ENCODE measurements at regions not wholly inside any gene's neighbourhood (a gene's known extent, or its start where the extent isn't known, plus 50 kb on each side); places are given as distances from the start of the nearest gene placed in this dataset.

DNA sequence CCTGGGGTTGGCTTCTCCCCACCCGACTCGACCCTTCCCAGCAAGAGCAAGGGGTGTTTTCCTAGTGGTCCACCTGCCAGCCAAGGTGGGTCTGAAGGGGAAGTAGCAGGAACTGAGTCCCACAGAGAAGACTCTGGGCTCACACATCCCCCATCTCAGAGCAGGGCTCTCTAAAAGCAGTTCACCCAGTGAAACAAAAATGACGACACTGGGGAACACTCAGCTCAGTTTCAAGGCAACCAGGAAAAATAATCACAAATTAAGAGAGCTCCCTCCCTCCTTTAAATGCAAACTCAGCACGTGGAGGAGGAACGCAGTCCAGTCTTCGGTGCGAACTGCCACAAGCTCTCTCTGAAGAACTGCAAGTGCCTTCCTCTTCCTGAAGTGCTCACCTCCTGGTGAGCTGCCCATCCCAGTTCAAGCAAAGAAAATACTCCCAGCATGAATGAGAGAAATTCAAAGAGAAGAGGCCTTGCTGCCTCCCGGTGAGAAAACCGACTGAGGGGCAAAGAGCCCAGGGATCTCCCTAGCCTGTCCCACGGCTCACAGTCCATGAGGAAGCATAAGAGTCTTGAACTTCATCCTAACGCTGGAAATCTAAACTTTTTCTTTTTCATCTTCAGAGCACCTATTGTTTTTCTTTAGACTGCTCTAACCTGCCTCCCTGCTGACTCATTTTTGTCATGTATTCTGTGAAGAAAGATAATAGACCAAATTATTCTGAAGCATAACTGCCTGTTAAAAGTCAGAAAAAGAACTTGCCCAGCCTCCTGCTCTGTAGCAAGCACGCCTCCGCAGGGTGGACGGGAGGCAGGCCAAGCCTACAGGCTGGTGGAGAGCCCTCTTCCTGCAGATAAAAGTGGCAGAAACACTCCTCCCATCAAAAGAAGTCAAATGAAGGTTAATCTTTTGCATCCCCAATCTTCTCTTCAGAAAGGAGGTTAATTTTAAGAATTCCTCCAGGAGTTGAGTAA is 281.4 kb downstream of the HHIPL2 start:
- H3K27ac Mint-ChIP-seq (ENCODE audit: unreplicated experiment), result no peak overlapping the region
- H3K4me1 Mint-ChIP-seq (ENCODE audit: low read depth, unreplicated experiment), result peaks cover 4% of the 10 kb centered on the region
- TF ChIP-seq, protein P1, sequence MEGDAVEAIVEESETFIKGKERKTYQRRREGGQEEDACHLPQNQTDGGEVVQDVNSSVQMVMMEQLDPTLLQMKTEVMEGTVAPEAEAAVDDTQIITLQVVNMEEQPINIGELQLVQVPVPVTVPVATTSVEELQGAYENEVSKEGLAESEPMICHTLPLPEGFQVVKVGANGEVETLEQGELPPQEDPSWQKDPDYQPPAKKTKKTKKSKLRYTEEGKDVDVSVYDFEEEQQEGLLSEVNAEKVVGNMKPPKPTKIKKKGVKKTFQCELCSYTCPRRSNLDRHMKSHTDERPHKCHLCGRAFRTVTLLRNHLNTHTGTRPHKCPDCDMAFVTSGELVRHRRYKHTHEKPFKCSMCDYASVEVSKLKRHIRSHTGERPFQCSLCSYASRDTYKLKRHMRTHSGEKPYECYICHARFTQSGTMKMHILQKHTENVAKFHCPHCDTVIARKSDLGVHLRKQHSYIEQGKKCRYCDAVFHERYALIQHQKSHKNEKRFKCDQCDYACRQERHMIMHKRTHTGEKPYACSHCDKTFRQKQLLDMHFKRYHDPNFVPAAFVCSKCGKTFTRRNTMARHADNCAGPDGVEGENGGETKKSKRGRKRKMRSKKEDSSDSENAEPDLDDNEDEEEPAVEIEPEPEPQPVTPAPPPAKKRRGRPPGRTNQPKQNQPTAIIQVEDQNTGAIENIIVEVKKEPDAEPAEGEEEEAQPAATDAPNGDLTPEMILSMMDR (IDR thresholded peaks at IDR 0.05; ENCODE audit: partially characterized antibody, unreplicated experiment), result no peak
- no peaks in the 10 kb centered on the region for H3K36me3 Mint-ChIP-seq (ENCODE audit: unreplicated experiment)
- peaks cover 2% of the 10 kb centered on the region for H3K27me3 Mint-ChIP-seq (ENCODE audit: unreplicated experiment)
- no peak for DNase-seq
- H3K9me3 Mint-ChIP-seq (ENCODE audit: unreplicated experiment), result no peaks in the 10 kb centered on the region
- no peak overlapping the region for H3K4me3 Mint-ChIP-seq (ENCODE audit: unreplicated experiment)

DNA sequence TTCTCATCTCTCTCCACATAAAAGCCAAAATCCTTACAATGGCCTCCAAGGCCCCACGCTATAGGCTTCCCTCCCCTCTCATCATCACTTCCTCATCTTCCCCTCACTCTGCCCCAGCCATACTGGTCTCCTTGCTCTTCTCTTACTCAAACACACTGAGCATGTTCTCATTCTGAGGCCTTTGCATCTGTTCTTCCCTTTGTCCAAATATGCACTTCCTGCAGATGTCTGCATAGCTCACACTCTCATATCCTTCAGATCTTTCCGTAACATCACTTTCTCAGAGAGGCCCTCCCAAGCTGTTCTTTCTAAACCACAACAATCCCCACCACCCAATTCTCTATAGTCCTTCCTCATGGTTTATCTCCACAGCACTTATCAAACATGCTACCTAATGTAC is 284.1 kb downstream of the HHIPL2 start:
- no peak for DNase-seq
- Mint-ChIP-seq H3K9me3 (ENCODE audit: unreplicated experiment) (no peaks in the 10 kb centered on the region), H3K27me3 (ENCODE audit: unreplicated experiment) (peaks cover 4% of the 10 kb centered on the region), H3K27ac (ENCODE audit: unreplicated experiment) (no peak overlapping the region), H3K4me1 (ENCODE audit: low read depth, unreplicated experiment) (peaks cover 4% of the 10 kb centered on the region), H3K36me3 (ENCODE audit: unreplicated experiment) (no peaks in the 10 kb centered on the region), H3K4me3 (ENCODE audit: unreplicated experiment) (no peak overlapping the region)
- TF ChIP-seq, protein P1 (IDR thresholded peaks at IDR 0.05; ENCODE audit: partially characterized antibody, unreplicated experiment), result no peak

DNA sequence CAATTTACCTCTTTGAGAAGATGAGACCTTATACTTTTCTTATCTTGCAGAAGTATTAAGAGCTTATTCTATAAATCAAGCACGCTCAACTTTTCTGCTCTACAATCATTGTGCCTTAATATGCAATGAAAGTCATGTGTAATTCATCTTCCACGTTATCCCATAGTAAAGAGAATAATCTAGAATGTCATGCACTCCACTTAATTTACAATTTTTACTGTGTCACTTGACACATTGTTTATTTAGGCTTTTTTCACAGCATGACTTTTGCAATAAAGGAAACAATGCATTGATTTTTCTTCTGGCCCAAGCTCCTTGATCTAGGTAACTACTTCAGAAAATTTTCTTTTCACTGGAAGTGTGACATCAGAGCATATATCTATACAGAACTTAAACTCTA is 290.9 kb downstream of the HHIPL2 start:
- no peaks in the 10 kb centered on the region for H3K9me3 Mint-ChIP-seq (ENCODE audit: unreplicated experiment)
- H3K4me1 Mint-ChIP-seq (ENCODE audit: low read depth, unreplicated experiment), result no peaks in the 10 kb centered on the region
- TF ChIP-seq, protein P1 (IDR thresholded peaks at IDR 0.05; ENCODE audit: partially characterized antibody, unreplicated experiment), result no peak

DNA sequence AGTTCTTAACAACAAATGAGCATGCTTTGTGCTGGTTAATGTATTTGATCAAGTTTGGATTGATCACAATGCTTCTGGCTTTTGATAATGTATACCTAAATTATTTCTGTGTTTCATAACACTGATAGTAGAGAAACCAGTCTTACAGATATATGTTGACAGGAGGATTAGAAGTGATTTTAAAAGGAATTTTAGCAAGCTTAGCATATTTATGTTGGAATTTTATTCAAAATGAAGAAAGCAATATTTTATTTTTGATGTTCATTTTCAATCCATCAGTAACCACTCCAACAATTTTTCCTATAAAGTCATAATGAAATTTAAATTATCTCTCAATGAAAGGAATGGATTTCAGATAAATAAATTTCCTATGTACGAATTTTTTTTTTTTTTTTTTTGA is 291.8 kb downstream of the HHIPL2 start:
- Mint-ChIP-seq H3K9me3 (ENCODE audit: unreplicated experiment) (no peaks in the 10 kb centered on the region), H3K4me1 (ENCODE audit: low read depth, unreplicated experiment) (no peaks in the 10 kb centered on the region), H3K27me3 (ENCODE audit: unreplicated experiment) (peaks cover 3% of the 10 kb centered on the region), H3K27ac (ENCODE audit: unreplicated experiment) (no peak overlapping the region), H3K36me3 (ENCODE audit: unreplicated experiment) (no peaks in the 10 kb centered on the region), H3K4me3 (ENCODE audit: unreplicated experiment) (no peak overlapping the region)
- TF ChIP-seq, protein P1 (IDR thresholded peaks at IDR 0.05; ENCODE audit: partially characterized antibody, unreplicated experiment), result no peak
- DNase-seq, result no peak

More for the DNA sequence above, 290.9 kb downstream of the HHIPL2 start:
- Mint-ChIP-seq H3K36me3 (ENCODE audit: unreplicated experiment) (no peaks in the 10 kb centered on the region), H3K4me3 (ENCODE audit: unreplicated experiment) (no peak overlapping the region), H3K27me3 (ENCODE audit: unreplicated experiment) (peaks cover 3% of the 10 kb centered on the region), H3K27ac (ENCODE audit: unreplicated experiment) (no peak overlapping the region)
- no peak for DNase-seq

DNA sequence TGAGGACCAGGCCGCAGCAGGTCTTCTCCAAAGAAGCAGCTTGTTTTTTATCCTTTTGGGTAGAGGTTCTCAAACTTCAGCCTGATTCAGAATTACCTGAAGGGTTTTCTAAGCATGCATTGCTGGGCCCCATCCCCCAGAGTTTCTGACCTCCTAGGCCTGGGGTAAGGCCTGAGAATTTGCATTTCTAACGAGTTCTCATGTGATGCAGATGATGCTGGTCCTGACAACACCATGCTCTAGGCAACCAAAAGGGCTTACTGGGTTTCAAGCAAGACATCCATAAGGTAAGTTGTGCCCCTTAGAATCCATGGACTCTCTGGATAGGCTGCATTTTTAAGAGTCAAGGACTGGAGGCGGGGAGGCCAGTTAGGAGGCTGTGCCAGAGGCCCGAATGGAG is 295.1 kb downstream of the HHIPL2 start:
- no peak overlapping the region for H3K4me3 Mint-ChIP-seq (ENCODE audit: unreplicated experiment)

More for the DNA sequence above, 295.1 kb downstream of the HHIPL2 start:
- no peak for DNase-seq
- no peak overlapping the region for H3K27ac Mint-ChIP-seq (ENCODE audit: unreplicated experiment)
- H3K27me3 Mint-ChIP-seq (ENCODE audit: unreplicated experiment), result peaks cover 2% of the 10 kb centered on the region
- no peaks in the 10 kb centered on the region for H3K4me1 Mint-ChIP-seq (ENCODE audit: low read depth, unreplicated experiment)
- TF ChIP-seq, protein P1 (IDR thresholded peaks at IDR 0.05; ENCODE audit: partially characterized antibody, unreplicated experiment), result no peak
- H3K9me3 Mint-ChIP-seq (ENCODE audit: unreplicated experiment), result no peaks in the 10 kb centered on the region
- H3K36me3 Mint-ChIP-seq (ENCODE audit: unreplicated experiment), result no peaks in the 10 kb centered on the region
